ENCODE measurements at regions not wholly inside any gene's neighbourhood (a gene's known extent, or its start where the extent isn't known, plus 50 kb on each side); places are given as distances from the start of the nearest gene placed in this dataset.

DNA sequence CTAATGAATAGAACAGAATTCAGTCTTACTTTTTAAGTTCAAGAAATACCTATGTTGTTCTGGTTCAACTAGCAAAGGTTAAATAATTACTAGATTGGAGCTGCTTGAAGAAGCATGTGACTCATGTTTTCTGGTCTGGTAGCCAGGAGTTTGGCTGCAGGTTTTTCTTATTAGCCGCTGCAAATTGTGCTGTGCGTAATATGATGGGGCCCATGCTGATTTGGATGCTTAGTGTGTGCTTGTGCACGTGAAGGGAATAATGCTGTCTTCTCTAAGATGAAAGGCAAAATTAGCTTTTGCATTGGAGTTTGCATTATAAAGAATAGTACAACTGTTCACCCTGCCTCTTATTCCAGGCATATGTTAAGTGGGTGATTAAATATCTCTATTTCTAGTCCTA lies 219.6 kb downstream of the SNCA start:
- no peaks in the 10 kb centered on the region for H3K4me1 ChIP-seq
- TF ChIP-seq EP300 (IDR thresholded peaks at IDR 0.05), result no peak
- TF ChIP-seq POLR2A (IDR thresholded peaks at IDR 0.05), result no peak
- TF ChIP-seq, protein P1, sequence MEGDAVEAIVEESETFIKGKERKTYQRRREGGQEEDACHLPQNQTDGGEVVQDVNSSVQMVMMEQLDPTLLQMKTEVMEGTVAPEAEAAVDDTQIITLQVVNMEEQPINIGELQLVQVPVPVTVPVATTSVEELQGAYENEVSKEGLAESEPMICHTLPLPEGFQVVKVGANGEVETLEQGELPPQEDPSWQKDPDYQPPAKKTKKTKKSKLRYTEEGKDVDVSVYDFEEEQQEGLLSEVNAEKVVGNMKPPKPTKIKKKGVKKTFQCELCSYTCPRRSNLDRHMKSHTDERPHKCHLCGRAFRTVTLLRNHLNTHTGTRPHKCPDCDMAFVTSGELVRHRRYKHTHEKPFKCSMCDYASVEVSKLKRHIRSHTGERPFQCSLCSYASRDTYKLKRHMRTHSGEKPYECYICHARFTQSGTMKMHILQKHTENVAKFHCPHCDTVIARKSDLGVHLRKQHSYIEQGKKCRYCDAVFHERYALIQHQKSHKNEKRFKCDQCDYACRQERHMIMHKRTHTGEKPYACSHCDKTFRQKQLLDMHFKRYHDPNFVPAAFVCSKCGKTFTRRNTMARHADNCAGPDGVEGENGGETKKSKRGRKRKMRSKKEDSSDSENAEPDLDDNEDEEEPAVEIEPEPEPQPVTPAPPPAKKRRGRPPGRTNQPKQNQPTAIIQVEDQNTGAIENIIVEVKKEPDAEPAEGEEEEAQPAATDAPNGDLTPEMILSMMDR (IDR thresholded peaks at IDR 0.05), result no peak
- no peak for ATAC-seq
- 67 to 81% methylated on average over 3 of the region's 3 CpGs for WGBS, 2 donors (ENCODE audit: low coverage in 1 of 2)
- H3K27me3 ChIP-seq, result no peaks in the 10 kb centered on the region
- no peak overlapping the region for H3K4me3 ChIP-seq
- no peaks in the 10 kb centered on the region for H3K9me3 ChIP-seq
- H3K36me3 ChIP-seq, result no peaks in the 10 kb centered on the region
- H3K27ac ChIP-seq, result no peak overlapping the region

DNA sequence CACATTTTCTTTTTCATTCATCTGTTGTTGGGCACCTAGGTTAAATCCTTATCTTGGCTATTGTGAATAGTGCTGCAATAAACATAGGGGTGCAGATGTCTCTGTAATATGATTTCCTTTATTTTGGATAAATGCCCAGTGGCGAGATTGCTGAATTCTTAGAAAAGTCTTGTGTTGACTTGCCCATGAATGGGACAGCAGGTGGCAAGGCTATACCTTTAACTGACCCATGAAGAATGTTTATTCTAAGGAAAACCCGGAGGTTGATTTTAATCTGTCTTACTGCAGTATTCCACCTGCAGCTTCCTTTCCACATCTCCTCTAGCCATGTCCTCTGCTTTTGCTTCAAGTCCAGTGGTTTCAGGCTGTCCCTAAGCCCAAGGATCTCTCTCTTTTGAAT lies 220.6 kb downstream of the SNCA start:
- H3K27ac ChIP-seq, result no peak overlapping the region
- H3K27me3 ChIP-seq, result no peaks in the 10 kb centered on the region
- H3K9me3 ChIP-seq, result no peaks in the 10 kb centered on the region
- H3K36me3 ChIP-seq, result no peaks in the 10 kb centered on the region
- ATAC-seq, result no peak
- no peak for TF ChIP-seq POLR2A (IDR thresholded peaks at IDR 0.05)
- TF ChIP-seq POLR2AphosphoS5 (IDR thresholded peaks at IDR 0.05), result no peak
- TF ChIP-seq, protein P1 (IDR thresholded peaks at IDR 0.05), result no peak
- no peak for TF ChIP-seq EP300 (IDR thresholded peaks at IDR 0.05)
- H3K4me1 ChIP-seq, result no peaks in the 10 kb centered on the region
- no peak overlapping the region for H3K4me3 ChIP-seq
- WGBS, 2 donors (ENCODE audit: low coverage in 1 of 2), result 40 to 69% methylated on average over 2 of the region's 2 CpGs

DNA sequence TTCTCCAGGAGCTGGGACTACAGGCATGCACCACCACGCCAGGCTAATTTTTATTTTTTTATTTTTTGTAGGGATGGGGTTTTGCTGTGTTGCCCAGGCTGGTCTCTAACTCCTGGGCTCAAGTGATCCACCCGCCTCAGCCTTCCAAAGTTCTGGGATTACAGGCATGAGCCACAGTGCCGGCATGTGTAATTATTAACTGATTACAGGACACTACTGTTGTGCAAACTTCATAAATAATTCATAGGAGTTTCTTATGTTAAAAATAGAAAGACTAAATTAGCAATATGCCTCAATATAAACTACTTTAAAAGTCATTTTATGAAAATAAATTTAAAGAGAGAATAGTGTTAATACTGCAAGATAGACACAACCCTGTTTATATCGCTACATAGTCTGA lies 221.9 kb downstream of the SNCA start:
- Histone ChIP-seq H3K36me3 (no peaks in the 10 kb centered on the region), H3K4me1 (no peaks in the 10 kb centered on the region), H3K27ac (no peak overlapping the region), H3K9me3 (no peaks in the 10 kb centered on the region), H3K4me3 (no peak overlapping the region), H3K27me3 (no peaks in the 10 kb centered on the region)
- TF ChIP-seq POLR2AphosphoS5 (IDR thresholded peaks at IDR 0.05), result no peak
- TF ChIP-seq POLR2A (IDR thresholded peaks at IDR 0.05), result no peak
- TF ChIP-seq, protein P1 (IDR thresholded peaks at IDR 0.05), result no peak
- no peak for TF ChIP-seq EP300 (IDR thresholded peaks at IDR 0.05)
- WGBS, 2 donors (ENCODE audit: low coverage in 1 of 2), result 85 to 92% methylated on average over 2 to 3 of the region's 4 CpGs
- no peak for ATAC-seq

DNA sequence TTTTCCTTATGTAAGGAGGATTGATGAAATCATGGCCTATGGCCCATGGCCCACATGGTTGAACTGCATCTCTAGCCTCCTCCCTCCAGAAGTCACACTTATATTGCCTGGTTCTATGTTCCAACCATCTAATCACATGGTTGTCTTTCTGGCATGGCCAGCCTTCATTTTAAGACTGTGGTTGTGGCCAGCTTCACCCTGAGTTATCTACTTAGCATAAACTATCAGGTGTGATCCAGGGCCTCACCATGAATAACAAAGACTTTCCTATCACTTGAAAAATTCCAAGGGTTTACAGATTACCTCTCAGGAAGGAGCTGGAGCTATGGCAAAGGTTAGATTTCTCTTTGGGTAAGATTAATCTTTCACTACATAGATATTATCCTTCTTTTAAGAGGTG lies 222.8 kb downstream of the SNCA start:
- no peak overlapping the region for H3K27ac ChIP-seq
- H3K27me3 ChIP-seq, result no peaks in the 10 kb centered on the region
- no peak overlapping the region for H3K4me3 ChIP-seq
- no peaks in the 10 kb centered on the region for H3K9me3 ChIP-seq
- no peaks in the 10 kb centered on the region for H3K4me1 ChIP-seq
- no peak for TF ChIP-seq POLR2A (IDR thresholded peaks at IDR 0.05)
- no peak for TF ChIP-seq POLR2AphosphoS5 (IDR thresholded peaks at IDR 0.05)
- no peak for TF ChIP-seq EP300 (IDR thresholded peaks at IDR 0.05)
- no peak for ATAC-seq
- H3K36me3 ChIP-seq, result no peaks in the 10 kb centered on the region

DNA sequence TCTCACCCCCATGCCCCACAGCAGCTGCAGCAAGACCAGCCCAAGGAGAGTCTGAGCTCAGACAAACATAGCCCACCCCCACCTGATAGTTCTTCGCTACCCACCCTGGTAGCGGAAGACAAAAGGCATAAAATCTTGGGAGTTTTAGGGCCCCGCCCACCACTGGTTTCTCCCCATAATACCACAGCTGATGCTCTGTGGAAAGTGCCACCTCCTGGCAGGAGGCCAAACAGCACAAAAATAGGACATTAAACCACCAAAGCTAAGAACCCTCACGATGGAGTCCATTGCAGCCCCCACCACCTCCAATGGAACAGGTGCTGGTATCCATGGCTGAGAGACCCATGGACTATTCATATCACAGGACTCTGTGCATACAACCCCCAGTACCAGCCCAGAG lies 226.7 kb downstream of the SNCA start:
- 93% methylated on average over 3 of the region's 4 CpGs; no CpG with 5 or more reads in 1 of the 2 donors for WGBS, 2 donors (ENCODE audit: low coverage in 1 of 2)
- no peaks in the 10 kb centered on the region for H3K4me1 ChIP-seq
- H3K4me3 ChIP-seq, result no peak overlapping the region
- no peaks in the 10 kb centered on the region for H3K9me3 ChIP-seq
- ATAC-seq, result no peak
- H3K27ac ChIP-seq, result no peak overlapping the region
- no peaks in the 10 kb centered on the region for H3K27me3 ChIP-seq
- TF ChIP-seq POLR2AphosphoS5 (IDR thresholded peaks at IDR 0.05) (no peak), POLR2A (IDR thresholded peaks at IDR 0.05) (no peak), EP300 (IDR thresholded peaks at IDR 0.05) (no peak)
- TF ChIP-seq, protein P1 (IDR thresholded peaks at IDR 0.05), result no peak
- no peaks in the 10 kb centered on the region for H3K36me3 ChIP-seq

DNA sequence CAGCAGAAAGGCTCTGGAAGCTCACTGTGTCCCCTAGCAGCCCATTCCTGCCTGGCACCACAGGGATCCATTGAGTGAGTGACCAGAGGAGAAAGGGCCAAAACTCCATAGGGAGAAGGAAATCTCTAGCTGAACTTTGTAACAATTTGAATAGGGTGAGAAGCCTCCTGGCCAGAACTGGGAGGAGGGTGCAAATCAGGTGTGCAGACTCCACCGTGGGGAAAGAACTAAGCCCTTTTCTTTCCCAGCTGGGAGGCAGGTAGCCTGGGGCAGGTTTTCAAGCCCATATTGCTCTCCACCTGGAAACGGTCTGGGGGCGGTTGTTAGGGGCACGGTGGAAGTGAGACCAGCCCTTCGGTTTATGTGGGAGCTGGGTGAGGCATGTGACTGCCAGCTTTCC lies 227.2 kb downstream of the SNCA start:
- 20 to 60% methylated on average over 1 to 3 of the region's 5 CpGs for WGBS, 2 donors (ENCODE audit: low coverage in 1 of 2)

More for the DNA sequence above, 227.2 kb downstream of the SNCA start:
- no peaks in the 10 kb centered on the region for H3K36me3 ChIP-seq
- no peak overlapping the region for H3K4me3 ChIP-seq
- no peaks in the 10 kb centered on the region for H3K9me3 ChIP-seq
- TF ChIP-seq POLR2A (IDR thresholded peaks at IDR 0.05) (no peak), EP300 (IDR thresholded peaks at IDR 0.05) (no peak)
- H3K4me1 ChIP-seq, result no peaks in the 10 kb centered on the region
- no peak overlapping the region for H3K27ac ChIP-seq
- ATAC-seq, result no peak
- H3K27me3 ChIP-seq, result no peaks in the 10 kb centered on the region
